ENCODE measurements at regions not wholly inside any gene's neighbourhood (a gene's known extent, or its start where the extent isn't known, plus 50 kb on each side); places are given as distances from the start of the nearest gene placed in this dataset.
"Not testable (repeated sequence)": the region's sequence is repeated elsewhere in the genome, so short reads cannot be mapped to it uniquely, and the experiment has no call there.

GRCh38 chr6:48944276-48944675, 518.8 kb downstream of the MMUT start:
- TF ChIP-seq CTCF (IDR thresholded peaks at IDR 0.05; ENCODE audit: low read length); EZH2 (IDR thresholded peaks at IDR 0.05; ENCODE audit: borderline replicate concordance, low read length): not testable (repeated sequence)

Data from OCI-LY1 (cell line).